K562 (cell line): ENCODE measurements at regions not wholly inside any gene's neighbourhood (a gene's known extent, or its start where the extent isn't known, plus 50 kb on each side); places are given as distances from the start of the nearest gene placed in this dataset.
A peak's percentile ranks its signal among the peaks of the same experiment; 100 is the strongest.

Source experiments
- KDM1A ChIP-seq, 2 experiments: fragments of 450-650 bp; IDR thresholded peaks; 2 replicates each; pipeline ENCODE4 v1.6.1; 2016; ENCODE audit warnings: mild to moderate bottlenecking in 2 of 2
- MIER1 ChIP-seq: fragments of 450-650 bp; IDR thresholded peaks from 2 replicates; pipeline ENCODE4 v1.6.1; 2016; ENCODE audit warnings: antibody characterized with exemption, mild to moderate bottlenecking, low read depth
- MXI1 ChIP-seq: IDR thresholded peaks from 2 replicates; pipeline ENCODE4 v1.6.1; 2011; ENCODE audit warnings: low read depth, mild to moderate bottlenecking, improper control_type of control experiment, low read length
- SRSF7 ChIP-seq: fragments of 200-400 bp; formaldehyde crosslinking; optimal IDR thresholded peaks from 2 replicates; pipeline ENCODE3; 2017; ENCODE audit warnings: mild to moderate bottlenecking, low read depth, low read length
- TBP ChIP-seq: optimal IDR thresholded peaks from 2 replicates; pipeline ENCODE3; 2011; ENCODE audit warnings: low read depth, low read length, improper control_type of control experiment
- ZNF133 ChIP-seq: fragments of 250-450 bp; sonication (Bioruptor Pico); IDR thresholded peaks from 2 replicates; pipeline ENCODE4 v1.4.0; 2020; ENCODE audit warnings: mild to moderate bottlenecking
- TF ChIP-seq, protein P1 (sequence below), 3 experiments: IDR thresholded peaks in 2 of 3; conservative IDR thresholded peaks in 1 of 3; 2 replicates each; pipeline ENCODE4 v1.5.1; 2011 to 2012; ENCODE audit warnings: low read length in 3 of 3, mild to moderate bottlenecking in 3 of 3, control low read depth in 2 of 3, improper control_type of control experiment in 1 of 3, inconsistent platforms in 1 of 3, low read depth in 1 of 3, mixed read lengths in 1 of 3, moderate library complexity in 1 of 3; ENCODE audit not compliant: insufficient read depth in 2 of 3

DNA sequence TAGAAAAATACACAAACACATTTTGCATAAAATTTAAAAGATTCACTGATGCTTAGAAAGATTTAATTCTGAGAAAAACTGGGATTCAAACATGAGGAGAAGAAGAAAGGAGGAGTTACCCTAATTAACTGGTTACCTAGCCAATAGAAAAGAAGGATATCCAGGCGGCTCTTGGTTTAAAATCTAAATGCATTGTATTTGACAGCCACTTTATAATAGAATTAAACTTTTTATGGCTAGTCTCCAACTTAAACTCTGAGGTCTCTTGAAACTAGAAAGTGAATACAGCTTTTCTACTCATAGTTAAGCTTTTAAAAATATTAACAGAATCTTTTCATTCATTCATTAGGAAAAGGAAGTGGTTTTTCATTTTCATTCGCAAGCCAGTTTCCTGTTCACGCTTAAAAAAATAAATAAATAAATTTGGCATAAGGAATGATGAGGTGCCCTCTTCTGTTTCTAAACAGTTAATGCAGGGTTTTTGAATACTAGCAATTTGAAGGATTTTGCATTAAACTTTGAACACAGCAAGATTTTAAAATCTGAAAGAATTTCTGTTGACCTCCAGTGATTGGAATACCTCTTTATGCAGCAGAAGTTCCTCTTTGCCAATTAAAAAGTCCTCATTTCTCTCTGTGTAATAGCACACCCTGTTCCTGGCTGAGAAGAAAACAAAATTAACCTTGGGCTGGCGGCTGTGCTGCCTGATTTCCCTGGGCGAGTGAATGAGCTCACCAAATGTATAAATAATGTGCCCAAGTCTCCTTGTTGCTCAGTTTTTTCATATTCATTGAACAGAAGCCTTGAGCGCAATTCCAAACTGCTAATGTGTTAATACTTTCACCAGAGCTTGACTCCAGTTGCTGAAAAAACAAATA lies 105.1 kb downstream of the ZMAT3 start:
- TF ChIP-seq SRSF7 (no peak), MIER1 (no peak), ZNF133 (CRISPR knock-in tag) (no peak), MXI1 (no peak), TBP (no peak), KDM1A (IDR thresholded peaks at IDR 0.05) (no peak)
- TF ChIP-seq, protein P1, sequence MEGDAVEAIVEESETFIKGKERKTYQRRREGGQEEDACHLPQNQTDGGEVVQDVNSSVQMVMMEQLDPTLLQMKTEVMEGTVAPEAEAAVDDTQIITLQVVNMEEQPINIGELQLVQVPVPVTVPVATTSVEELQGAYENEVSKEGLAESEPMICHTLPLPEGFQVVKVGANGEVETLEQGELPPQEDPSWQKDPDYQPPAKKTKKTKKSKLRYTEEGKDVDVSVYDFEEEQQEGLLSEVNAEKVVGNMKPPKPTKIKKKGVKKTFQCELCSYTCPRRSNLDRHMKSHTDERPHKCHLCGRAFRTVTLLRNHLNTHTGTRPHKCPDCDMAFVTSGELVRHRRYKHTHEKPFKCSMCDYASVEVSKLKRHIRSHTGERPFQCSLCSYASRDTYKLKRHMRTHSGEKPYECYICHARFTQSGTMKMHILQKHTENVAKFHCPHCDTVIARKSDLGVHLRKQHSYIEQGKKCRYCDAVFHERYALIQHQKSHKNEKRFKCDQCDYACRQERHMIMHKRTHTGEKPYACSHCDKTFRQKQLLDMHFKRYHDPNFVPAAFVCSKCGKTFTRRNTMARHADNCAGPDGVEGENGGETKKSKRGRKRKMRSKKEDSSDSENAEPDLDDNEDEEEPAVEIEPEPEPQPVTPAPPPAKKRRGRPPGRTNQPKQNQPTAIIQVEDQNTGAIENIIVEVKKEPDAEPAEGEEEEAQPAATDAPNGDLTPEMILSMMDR (IDR thresholded peaks at IDR 0.05 in 2 of 3, conservative IDR thresholded peaks at IDR 0.05 in 1 of 3; ENCODE audit: insufficient read depth in 2 of 3, low read depth in 1 of 3, low read length in 3 of 3): peak in 2 of 3 experiments; percentile 28 to 70; a peak in 4 of 6 replicates
